NB4 (cell line): ENCODE measurements at regions not wholly inside any gene's neighbourhood (a gene's known extent, or its start where the extent isn't known, plus 50 kb on each side); places are given as distances from the start of the nearest gene placed in this dataset.

Source experiments
- MYC ChIP-seq: IDR thresholded peaks from 2 replicates; pipeline ENCODE4 v1.6.1; 2011; ENCODE audit warnings: low read depth, low read length
- POLR2A ChIP-seq: IDR thresholded peaks from 2 replicates; pipeline ENCODE4 v1.6.1; 2011; ENCODE audit warnings: mild to moderate bottlenecking; ENCODE audit not compliant: insufficient read length; ENCODE audit errors: extremely low read depth
- TF ChIP-seq, protein P1 (sequence below): IDR thresholded peaks from one replicate; pipeline ENCODE4 v1.5.1; 2012; ENCODE audit warnings: low read depth, low read length
- TF ChIP-seq, protein P2 (sequence below): IDR thresholded peaks from 2 replicates; pipeline ENCODE4 v1.6.1; 2011; ENCODE audit warnings: low read depth, low read length

GRCh38 chr3:194281306-194281705 is 69.8 kb downstream of the CPN2 start:
- TF ChIP-seq, protein P1, sequence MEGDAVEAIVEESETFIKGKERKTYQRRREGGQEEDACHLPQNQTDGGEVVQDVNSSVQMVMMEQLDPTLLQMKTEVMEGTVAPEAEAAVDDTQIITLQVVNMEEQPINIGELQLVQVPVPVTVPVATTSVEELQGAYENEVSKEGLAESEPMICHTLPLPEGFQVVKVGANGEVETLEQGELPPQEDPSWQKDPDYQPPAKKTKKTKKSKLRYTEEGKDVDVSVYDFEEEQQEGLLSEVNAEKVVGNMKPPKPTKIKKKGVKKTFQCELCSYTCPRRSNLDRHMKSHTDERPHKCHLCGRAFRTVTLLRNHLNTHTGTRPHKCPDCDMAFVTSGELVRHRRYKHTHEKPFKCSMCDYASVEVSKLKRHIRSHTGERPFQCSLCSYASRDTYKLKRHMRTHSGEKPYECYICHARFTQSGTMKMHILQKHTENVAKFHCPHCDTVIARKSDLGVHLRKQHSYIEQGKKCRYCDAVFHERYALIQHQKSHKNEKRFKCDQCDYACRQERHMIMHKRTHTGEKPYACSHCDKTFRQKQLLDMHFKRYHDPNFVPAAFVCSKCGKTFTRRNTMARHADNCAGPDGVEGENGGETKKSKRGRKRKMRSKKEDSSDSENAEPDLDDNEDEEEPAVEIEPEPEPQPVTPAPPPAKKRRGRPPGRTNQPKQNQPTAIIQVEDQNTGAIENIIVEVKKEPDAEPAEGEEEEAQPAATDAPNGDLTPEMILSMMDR = no peak
- TF ChIP-seq POLR2A = no peak
- no peak for TF ChIP-seq MYC
- TF ChIP-seq, protein P2, sequence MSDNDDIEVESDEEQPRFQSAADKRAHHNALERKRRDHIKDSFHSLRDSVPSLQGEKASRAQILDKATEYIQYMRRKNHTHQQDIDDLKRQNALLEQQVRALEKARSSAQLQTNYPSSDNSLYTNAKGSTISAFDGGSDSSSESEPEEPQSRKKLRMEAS = no peak
